Gastroesophageal sphincter (tissue), 3 donors: ENCODE measurements at regions not wholly inside any gene's neighbourhood (a gene's known extent, or its start where the extent isn't known, plus 50 kb on each side); places are given as distances from the start of the nearest gene placed in this dataset.

Experiments used
- POLR2AphosphoS5 ChIP-seq: sonication (generic); formaldehyde crosslinking; IDR thresholded peaks from one replicate; pipeline ENCODE4 v1.6.1; 2017; ENCODE audit warnings: antibody characterized with exemption
- TF ChIP-seq, protein P1 (sequence below), 4 experiments: fragments of 200-600 bp in 2 of 4; fragments of 450-650 bp in 2 of 4; sonication (generic) in 1 of 4; IDR thresholded peaks; one replicate each; pipeline ENCODE4 v1.5.1; 2017 to 2019; ENCODE audit warnings: antibody characterized with exemption in 4 of 4, mild to moderate bottlenecking in 2 of 4, moderate library complexity in 2 of 4

DNA sequence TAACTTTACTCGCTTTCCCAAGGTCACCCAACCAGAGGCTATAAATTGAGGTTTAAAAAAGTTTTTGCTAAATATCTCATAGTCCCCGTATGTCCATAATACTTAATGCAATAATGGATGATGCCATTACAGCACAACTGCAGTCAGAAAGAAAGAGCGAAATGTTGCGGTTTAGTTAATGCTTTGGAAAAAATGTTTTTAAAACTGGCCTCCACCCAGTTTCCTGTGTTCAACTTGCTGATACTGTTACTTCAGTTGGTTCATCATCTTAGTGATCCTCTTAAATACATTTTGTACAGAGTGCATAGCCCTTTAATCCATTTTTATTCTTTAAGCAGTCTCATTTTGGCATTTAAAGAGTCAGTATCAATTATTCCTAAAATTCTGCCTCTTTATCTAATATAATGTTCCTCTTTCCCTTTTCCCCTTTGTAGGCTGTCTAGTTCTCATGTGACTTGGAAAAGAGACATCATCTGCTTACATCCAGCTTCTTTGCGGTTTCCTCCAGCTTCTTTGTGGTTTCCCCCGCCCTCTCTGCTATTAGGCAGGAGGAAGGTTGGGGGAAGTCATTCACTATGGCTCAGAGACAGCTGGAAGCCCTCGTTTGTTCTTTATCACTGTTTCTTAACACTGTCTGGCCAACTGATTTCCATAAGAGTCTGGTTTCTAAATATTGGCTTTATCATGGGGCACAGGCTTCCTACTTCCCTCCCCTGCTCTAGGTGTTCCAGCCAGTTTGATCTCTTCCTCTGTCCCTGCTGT is 154.3 kb downstream of the GOLIM4 start:
- TF ChIP-seq, protein P1, sequence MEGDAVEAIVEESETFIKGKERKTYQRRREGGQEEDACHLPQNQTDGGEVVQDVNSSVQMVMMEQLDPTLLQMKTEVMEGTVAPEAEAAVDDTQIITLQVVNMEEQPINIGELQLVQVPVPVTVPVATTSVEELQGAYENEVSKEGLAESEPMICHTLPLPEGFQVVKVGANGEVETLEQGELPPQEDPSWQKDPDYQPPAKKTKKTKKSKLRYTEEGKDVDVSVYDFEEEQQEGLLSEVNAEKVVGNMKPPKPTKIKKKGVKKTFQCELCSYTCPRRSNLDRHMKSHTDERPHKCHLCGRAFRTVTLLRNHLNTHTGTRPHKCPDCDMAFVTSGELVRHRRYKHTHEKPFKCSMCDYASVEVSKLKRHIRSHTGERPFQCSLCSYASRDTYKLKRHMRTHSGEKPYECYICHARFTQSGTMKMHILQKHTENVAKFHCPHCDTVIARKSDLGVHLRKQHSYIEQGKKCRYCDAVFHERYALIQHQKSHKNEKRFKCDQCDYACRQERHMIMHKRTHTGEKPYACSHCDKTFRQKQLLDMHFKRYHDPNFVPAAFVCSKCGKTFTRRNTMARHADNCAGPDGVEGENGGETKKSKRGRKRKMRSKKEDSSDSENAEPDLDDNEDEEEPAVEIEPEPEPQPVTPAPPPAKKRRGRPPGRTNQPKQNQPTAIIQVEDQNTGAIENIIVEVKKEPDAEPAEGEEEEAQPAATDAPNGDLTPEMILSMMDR (IDR thresholded peaks at IDR 0.05): no peak
- TF ChIP-seq POLR2AphosphoS5: no peak
